HEK293T (cell line): ENCODE measurements at regions not wholly inside any gene's neighbourhood (a gene's known extent, or its start where the extent isn't known, plus 50 kb on each side); places are given as distances from the start of the nearest gene placed in this dataset.

Experiments
- CTCF ChIA-PET: fragments of 350-600 bp; formaldehyde crosslinking; extraction: SDS; loops from one replicate; lab custom pipeline; 2021; ENCODE audit warnings: antibody characterized with exemption, inconsistent platforms; lab: Yijun Ruan, JAX
- POLR2A ChIA-PET: fragments of 350-600 bp; formaldehyde crosslinking; extraction: SDS; loops from one replicate; lab custom pipeline; 2020; ENCODE audit warnings: antibody characterized with exemption, inconsistent platforms; lab: Yijun Ruan, JAX
- DNase-seq: peaks from one replicate; pipeline ENCODE4 v3.0.0; 2012; ENCODE audit warnings: mixed read lengths; ENCODE audit errors: extremely low spot score
- ARNT ChIP-seq: fragments of 450-650 bp; IDR thresholded peaks from 2 replicates; pipeline ENCODE4 v1.6.1; 2017; ENCODE audit warnings: mild to moderate bottlenecking
- BHLHE40 ChIP-seq: fragments of 450-650 bp; IDR thresholded peaks from 2 replicates; pipeline ENCODE4 v1.6.1; 2016; ENCODE audit warnings: mild to moderate bottlenecking, moderate library complexity, borderline replicate concordance
- CTBP1 ChIP-seq: fragments of 450-650 bp; IDR thresholded peaks from 2 replicates; pipeline ENCODE4 v1.6.1; 2016; ENCODE audit warnings: borderline replicate concordance
- ELF4 ChIP-seq: fragments of 450-650 bp; IDR thresholded peaks from 2 replicates; pipeline ENCODE4 v1.6.1; 2017; ENCODE audit warnings: antibody characterized with exemption
- FOXA1 ChIP-seq: fragments of 450-650 bp; IDR thresholded peaks from 2 replicates; pipeline ENCODE4 v1.6.1; 2016; ENCODE audit warnings: mild to moderate bottlenecking
- FOXK2 ChIP-seq: fragments of 450-650 bp; IDR thresholded peaks from 2 replicates; pipeline ENCODE4 v1.6.1; 2016; ENCODE audit warnings: mild to moderate bottlenecking
- FOXM1 ChIP-seq: fragments of 450-650 bp; IDR thresholded peaks from 2 replicates; pipeline ENCODE4 v1.6.1; 2017; ENCODE audit warnings: mild to moderate bottlenecking, borderline replicate concordance
- HDGF ChIP-seq: fragments of 450-650 bp; IDR thresholded peaks from 2 replicates; pipeline ENCODE4 v1.6.1; 2017; ENCODE audit warnings: antibody characterized with exemption, borderline replicate concordance
- L3MBTL2 ChIP-seq: fragments of 450-650 bp; conservative IDR thresholded peaks from 2 replicates; pipeline ENCODE4 v1.6.1; 2016; ENCODE audit warnings: mild to moderate bottlenecking
- LEF1 ChIP-seq: fragments of 450-650 bp; IDR thresholded peaks from 2 replicates; pipeline ENCODE4 v1.6.1; 2017; ENCODE audit warnings: mild to moderate bottlenecking, borderline replicate concordance
- NFRKB ChIP-seq: fragments of 450-650 bp; IDR thresholded peaks from 2 replicates; pipeline ENCODE4 v1.6.1; 2016; ENCODE audit warnings: mild to moderate bottlenecking, moderate library complexity
- PKNOX1 ChIP-seq: fragments of 450-650 bp; IDR thresholded peaks from 2 replicates; pipeline ENCODE4 v1.6.1; 2016
- SP1 ChIP-seq: fragments of 450-650 bp; IDR thresholded peaks from 2 replicates; pipeline ENCODE4 v1.6.1; 2017
- SUZ12 ChIP-seq: fragments of 450-650 bp; IDR thresholded peaks from 2 replicates; pipeline ENCODE4 v1.6.1; 2016; ENCODE audit warnings: mild to moderate bottlenecking
- TARDBP ChIP-seq: fragments of 450-650 bp; IDR thresholded peaks from 2 replicates; pipeline ENCODE4 v1.6.1; 2016
- ZNF384 ChIP-seq: fragments of 450-650 bp; IDR thresholded peaks from 2 replicates; pipeline ENCODE4 v1.6.1; 2016

- no peak for DNase-seq
- ChIA-PET POLR2A (no interaction called here), CTCF (no interaction called here)
- TF ChIP-seq FOXA1 (no peak), SP1 (no peak), NFRKB (no peak), ELF4 (no peak), PKNOX1 (no peak), FOXK2 (no peak), BHLHE40 (no peak), FOXM1 (no peak), LEF1 (no peak), HDGF (no peak), L3MBTL2 (no peak), CTBP1 (no peak), SUZ12 (no peak), ARNT (no peak), ZNF384 (no peak), TARDBP (no peak)
Measured at GRCh38 chr16:54504372-54504771, 217.8 kb upstream of the IRX3 start.

GRCh38 chr16:54503856-54504219 is 217.3 kb upstream of the IRX3 start:
- no peak for TF ChIP-seq SUZ12
- TF ChIP-seq FOXK2 = no peak
- no peak for TF ChIP-seq CTBP1
- TF ChIP-seq HDGF = no peak
- no peak for TF ChIP-seq NFRKB
- no peak for TF ChIP-seq TARDBP
- no peak for DNase-seq
- POLR2A ChIA-PET = no interaction called here
- CTCF ChIA-PET = interaction anchor here (0.5 kb wide), 1 partner anchor 1057 kb away, joined by 3 read pairs; no protein-coding TSS in a partner anchor

DNA sequence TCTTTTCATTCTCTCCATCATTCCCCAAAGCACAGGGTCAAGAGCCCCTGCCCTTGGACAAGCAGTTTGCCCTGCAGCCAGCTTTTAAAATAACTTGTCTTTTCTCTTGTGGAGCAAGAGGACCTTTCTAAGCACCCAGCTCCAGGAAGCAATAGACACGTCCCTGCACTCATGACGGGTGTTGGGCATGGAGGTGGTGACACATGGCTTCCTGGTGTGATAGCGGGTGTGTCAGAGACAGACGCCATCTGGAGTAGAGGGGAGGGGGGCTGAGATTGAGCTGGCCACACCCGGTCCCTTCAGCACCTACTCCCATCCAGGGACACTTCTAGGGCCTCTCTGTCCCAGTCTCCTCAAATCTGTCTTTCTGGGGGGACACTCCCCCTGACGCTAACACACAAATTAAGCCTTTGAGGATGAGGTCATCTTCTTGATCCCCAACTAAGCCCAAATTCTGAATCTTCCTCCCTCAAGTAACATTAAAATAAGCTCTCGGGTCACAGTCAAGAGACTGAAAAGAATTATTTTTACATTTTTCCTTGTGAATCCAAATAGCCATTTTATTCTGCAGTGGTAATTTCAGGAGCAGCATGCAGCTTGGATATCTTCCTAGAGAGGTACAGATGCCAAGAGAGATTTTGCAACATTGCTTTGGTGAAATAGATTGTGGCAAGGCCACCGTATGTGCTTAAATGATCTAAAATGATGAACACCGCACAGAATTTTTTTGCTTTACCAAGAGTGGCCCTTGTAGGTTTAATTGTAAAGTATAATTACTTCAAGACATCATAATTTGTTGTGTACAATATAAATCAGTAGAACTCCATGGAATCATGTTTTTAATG is 216.6 kb upstream of the IRX3 start:
- TF ChIP-seq HDGF (no peak), NFRKB (no peak), PKNOX1 (no peak), FOXA1 (no peak), ARNT (no peak), ZNF384 (no peak), L3MBTL2 (no peak), LEF1 (no peak), SP1 (no peak), BHLHE40 (no peak), SUZ12 (no peak), CTBP1 (no peak), FOXK2 (no peak), ELF4 (no peak), FOXM1 (no peak), TARDBP (no peak)
- no peak for DNase-seq
- ChIA-PET CTCF (interaction anchor here (0.5 kb wide), 1 partner anchor 1056 kb away, joined by 3 read pairs; no protein-coding TSS in a partner anchor), POLR2A (no interaction called here)

GRCh38 chr16:54501797-54502196 is 215.2 kb upstream of the IRX3 start:
- no peak for DNase-seq
- CTCF ChIA-PET = no interaction called here
- POLR2A ChIA-PET = no interaction called here
- TF ChIP-seq L3MBTL2 (no peak), PKNOX1 (no peak), HDGF (no peak), FOXA1 (no peak), FOXM1 (no peak), TARDBP (no peak), ELF4 (no peak), SUZ12 (no peak), LEF1 (no peak), SP1 (no peak)

GRCh38 chr16:54493594-54493993 is 207.0 kb upstream of the IRX3 start:
- TF ChIP-seq BHLHE40 (no peak), FOXA1 (no peak), SUZ12 (no peak), ELF4 (no peak), LEF1 (no peak), FOXM1 (no peak), TARDBP (no peak), NFRKB (no peak), ZNF384 (no peak), PKNOX1 (no peak), HDGF (no peak), ARNT (no peak), SP1 (no peak), CTBP1 (no peak), FOXK2 (no peak), L3MBTL2 (no peak)
- POLR2A ChIA-PET = no interaction called here
- CTCF ChIA-PET = interaction anchor here (0.7 kb wide), 1 partner anchor 131 kb away, joined by 3 read pairs; no protein-coding TSS in a partner anchor
- DNase-seq = no peak
